HG03095 (cell line): ENCODE measurements at regions not wholly inside any gene's neighbourhood (a gene's known extent, or its start where the extent isn't known, plus 50 kb on each side); places are given as distances from the start of the nearest gene placed in this dataset.
"Not testable (repeated sequence)": the region's sequence is repeated elsewhere in the genome, so short reads cannot be mapped to it uniquely, and the experiment has no call there.

Experiments used
- ATAC-seq: cut with Tn5 transposase; IDR thresholded peaks from one replicate; pipeline ENCODE4 v1.9.1; 2021; ENCODE audit warnings: moderate library complexity; ENCODE audit not compliant: unreplicated experiment

DNA sequence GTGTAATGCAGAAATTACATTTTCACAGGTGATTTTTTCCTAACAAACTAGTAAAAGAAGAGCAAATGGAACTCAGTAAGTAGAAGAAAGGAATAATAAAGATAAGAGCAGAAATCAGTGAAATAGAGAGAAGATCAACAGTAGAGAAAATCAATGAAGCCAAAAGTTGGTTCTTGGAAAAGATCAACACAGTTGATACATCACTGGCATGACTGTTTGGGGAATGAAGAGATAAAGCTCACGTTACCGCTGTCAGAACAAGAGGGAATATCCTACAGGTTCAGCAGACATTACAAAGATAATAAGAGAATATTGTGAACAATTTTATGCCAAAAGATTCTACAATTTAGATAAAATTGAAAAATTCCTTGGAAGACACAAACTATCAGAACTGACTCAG, 146.4 kb downstream of the ACTR3B start:
- ATAC-seq: no peak

DNA sequence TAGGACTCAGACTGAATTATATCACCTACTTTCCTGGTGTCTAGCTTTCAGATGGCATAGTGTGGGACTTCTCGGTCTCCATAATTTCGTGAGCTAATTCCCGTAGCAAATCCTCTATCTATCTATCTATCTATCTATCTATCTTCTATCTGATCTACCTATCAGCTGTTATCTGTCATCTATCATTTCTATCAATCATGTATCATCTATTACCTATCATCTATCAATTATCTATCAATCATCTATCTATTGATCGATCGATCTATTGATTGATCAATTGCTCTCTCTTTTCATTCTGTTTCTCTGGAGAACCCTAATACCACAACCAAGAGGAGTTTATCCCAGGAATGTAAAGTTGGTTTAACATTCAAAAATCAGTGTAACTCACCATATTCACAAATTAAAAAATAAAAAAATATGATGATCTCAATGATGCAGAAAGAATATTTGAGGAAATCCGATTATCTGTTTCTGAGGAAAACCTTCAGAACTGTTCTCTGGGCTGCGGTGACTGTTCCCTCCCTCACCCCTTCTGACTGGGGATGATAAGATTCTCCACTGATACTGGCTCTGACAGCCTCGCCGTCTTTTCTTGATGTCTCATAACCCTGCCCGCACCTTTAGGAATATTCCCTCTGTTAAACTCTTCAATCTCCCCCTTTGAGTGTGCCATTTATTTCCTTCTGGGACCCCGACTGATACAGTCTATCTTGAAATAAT, 147.7 kb downstream of the ACTR3B start:
- no peak for ATAC-seq

DNA sequence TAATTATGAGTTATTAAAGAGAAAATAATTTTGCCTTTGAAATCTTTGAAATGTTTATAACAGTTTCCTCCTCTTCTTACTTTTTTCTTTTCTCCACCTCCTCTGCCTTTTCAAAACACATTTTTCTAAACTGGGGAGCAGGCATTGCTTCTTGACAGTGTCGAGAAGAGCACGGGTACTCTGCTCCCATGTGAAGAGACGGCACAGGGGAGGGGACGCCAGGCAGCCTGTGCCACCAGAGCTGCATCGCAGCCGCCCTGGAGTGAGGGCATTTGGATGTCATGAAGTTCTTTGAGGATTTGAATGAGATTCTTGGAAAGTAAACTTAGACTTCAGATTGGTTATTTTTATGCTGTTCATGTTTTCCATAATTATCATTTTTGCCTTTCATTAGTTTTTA, 149.7 kb downstream of the ACTR3B start:
- no peak for ATAC-seq

DNA sequence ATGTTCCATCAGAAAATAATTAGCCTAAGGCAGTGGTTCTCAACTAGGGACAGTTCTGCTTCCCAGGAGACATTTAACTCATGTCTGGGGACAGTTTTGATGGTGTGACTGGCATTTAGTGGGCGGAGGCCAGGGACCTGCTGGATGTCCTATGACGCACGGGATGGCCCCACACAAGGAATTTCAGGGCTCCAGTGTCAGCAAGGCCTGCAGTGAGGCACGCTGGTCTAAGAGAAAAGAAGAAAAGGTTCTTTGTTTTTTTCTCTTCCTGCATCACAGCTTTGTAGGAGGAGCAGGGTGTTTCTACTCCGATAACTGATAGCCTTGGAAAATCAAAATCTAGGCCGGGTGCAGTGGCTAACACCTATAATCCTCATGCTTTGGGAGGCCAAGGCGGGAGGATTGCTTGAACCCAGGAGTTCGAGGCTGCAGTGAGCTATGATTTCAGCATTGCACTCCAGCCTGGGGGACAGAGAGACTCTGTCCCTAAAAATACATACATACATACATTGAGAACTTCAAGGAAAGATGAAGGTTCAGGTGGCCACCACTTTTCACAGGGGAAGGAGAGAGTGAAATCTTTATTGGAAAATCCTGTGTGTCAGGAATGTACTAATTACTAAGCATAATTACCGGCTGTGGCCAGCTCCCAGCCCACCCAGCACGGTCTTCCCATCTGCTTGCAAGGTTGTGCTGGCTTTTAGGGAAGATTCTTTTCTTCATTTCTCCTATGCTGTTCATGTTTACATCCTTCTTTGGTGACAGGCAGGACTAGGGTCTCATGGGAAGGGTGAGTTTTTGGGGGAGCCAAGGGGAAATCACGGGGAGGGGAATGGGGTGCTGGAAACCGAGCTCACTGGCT, 150.4 kb downstream of the ACTR3B start:
- no peak for ATAC-seq

DNA sequence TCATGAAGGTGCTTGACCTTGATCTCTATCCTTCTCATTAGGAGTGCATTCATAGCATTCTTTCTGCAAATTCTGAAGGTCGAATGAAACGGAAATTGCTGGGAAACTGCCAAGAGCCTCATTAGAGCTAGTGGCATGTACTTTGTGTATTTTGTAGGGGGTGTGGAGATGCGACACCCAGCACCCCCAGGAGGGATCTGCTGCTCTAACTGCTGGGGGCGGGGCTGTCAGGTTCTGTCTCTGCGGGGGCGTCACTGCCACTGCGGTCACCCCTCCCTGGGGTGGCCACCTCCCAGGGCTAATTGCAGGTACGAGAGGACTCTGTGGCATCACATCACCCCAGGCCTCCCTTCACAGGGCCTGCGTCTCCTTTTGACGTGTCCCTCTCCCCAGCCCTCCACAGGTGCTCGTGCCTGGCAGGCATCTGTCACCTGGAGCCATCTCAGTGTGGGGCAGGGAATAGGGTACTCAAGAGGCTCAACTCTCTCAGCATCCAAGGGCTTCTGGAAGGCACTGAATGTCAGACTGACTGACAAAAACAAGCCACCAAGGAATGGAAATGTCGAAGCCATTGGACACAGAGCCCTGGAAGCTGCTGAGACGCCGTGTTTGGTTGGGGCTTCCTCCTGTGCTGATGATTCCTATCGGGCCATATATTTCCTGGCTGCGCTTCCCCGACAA, 151.1 kb downstream of the ACTR3B start:
- no peak for ATAC-seq

DNA sequence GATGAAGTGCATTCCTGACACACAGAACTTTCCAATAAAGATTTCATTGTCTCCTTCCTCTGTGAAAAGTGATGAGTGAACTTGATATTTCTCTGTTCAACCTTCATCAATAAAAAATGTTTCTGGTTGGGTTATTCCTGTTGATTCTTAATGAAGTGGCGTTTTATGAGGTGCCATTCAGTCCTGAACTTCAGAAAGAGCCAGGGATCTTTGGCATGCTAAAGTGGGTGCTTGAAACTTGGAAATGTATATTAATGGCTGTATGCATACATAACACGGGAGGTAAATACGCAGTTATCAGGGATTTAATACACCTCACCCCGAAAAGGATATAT, 151.6 kb downstream of the ACTR3B start:
- no peak for ATAC-seq

DNA sequence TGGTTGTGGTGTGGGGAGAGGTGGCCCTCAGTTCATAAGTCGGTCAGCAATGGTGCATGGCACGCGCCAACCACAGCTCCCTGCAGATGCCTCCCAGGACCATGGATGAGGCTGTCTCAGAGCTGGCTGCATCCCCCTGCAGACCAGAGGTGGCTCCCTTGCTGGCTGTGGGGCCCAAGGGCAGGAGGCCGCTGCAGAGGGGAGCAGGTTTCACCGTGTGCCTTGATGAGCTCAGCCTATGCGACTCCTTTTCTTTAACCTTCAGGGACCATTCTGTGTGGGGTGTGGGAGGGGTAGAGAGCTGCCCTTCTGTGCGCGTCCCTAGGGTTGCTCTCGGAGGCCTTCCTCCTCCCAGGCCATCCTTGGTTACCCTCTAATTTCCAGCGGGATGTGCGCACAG, 152.4 kb downstream of the ACTR3B start:
- ATAC-seq: no peak

DNA sequence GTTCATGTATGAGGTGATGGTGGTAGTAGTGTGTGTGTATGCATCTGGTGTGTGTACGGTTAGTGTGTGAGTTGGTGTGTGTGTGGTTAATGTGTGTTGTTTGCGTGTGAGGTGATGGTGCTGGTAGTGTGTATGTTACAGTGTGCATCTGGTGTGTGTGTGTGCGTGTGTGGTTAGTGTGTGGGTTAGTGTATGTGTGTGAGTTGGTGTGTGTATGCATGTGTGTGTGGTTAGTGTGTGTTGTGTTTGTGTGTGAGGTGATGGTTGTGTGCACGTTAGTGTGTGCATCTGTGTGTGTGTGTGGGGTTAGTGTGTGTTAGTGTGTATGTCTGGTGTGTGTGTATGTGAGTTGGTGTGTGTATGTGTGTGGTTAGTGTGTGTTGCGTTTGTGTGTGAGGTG, 153.0 kb downstream of the ACTR3B start:
- ATAC-seq: no peak

DNA sequence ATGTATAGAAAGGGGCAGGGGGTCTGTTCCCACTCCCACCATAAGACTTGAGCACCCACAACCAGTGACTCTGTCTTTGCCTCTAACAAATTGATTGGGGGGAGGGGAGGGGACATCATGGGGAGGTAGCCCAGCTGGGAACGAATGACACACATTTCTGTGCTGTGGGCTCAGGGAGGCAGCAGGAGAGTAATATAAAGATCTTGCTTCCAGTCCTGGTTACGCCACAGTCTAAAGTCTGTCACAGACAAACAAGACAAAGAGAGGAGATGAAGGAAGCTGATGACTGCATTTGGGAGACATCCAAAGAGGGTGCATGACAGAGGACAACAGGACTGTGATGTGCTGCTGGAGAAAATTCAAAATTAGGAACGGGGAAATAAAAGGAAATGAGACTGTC, 153.9 kb downstream of the ACTR3B start:
- ATAC-seq: no peak

DNA sequence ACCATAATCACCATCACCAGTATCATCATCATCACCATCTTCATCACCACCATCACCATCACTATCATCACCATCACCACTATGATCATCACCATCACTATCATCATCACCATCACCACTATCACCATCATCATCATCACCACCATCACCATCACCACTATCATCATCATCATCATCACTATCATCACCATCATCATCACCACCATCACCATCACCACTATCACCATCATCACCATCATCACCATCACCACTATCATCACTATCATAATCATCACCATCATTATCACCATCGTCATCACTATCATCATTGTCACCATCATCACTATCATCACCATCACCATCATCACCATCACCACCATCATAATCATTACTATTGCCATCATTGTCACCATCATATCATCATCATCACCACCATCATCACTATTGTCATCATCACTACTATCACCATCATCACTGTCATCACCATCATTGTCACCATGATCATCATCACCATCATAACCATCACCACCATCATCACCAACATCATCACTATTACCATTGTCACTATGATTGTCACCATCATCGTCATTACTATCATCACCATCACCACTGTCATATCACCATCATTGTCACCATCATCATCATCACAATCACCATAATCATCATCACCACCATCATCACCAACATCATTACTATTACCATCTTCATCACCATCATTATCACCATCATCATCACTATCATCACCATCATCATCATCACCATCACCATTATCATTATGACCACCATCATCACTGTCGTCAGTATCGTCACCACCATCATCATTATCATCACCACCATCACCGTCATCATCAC, 154.7 kb downstream of the ACTR3B start:
- ATAC-seq: no peak

DNA sequence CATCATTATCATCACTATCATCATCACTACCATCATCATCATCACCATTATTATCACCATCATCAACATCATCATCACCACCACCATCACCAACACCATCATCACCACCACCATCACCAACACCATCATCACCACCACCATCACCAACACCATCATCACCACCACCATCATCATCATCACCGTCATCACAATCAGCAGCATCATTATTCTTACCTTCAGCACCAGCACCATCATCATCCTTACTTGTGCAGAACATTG, 155.2 kb downstream of the ACTR3B start:
- not testable (repeated sequence) for ATAC-seq

DNA sequence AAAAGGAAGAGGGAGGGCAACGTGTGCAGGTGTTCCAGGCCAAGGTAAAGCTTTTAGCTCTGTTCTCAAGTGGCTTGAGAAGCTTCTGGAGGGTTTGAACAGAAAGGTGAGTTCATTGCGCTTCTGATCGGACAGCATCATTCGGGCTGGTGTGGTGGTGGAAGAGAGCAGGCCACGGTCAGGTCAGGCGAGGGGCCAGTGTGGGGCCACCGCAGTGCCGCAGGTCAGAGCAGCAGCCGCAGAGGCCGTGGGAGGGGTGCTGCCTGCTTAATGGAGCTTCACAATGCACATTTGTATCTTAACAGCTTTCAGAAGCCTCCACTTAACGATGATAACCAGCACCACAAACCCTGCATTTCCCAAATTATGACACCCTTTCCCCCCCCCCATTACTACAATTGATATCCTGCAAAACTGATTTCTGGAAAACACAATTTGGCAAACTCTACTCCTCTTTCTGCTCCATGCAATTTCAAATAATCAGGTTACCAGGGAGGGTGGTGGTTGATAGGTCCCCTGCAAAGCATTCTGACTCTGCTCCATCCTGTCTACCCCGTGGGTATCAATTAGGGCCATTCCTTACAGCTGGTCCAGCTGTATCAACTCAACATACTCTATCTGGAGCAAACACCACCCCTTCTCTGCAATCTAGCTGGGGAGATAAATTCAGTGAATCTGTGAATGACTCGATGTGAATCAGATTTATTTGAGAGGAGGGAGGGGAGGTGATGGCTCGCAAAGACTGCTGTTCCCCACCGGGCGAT, 162.9 kb downstream of the ACTR3B start:
- no peak for ATAC-seq

DNA sequence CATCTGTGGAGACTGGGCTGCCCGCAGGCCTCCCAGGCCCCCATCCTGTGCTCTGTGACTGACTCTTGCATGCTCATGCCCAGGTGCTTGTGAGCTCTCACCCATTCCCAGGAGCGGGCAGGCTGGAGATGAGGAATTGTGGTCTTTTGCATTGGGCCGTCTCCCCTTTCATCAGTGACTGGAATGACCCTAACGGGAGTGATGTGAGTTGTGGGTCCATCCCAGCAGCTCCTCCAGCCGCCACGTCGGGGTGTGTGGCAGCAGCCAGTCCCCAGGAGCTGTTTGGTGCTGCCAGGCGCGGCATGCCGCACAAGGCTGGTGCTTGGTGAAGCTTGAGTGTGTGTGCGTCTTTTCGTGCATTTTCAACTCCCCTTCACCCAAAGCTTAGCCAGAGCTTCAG, 164.2 kb downstream of the ACTR3B start:
- no peak for ATAC-seq

DNA sequence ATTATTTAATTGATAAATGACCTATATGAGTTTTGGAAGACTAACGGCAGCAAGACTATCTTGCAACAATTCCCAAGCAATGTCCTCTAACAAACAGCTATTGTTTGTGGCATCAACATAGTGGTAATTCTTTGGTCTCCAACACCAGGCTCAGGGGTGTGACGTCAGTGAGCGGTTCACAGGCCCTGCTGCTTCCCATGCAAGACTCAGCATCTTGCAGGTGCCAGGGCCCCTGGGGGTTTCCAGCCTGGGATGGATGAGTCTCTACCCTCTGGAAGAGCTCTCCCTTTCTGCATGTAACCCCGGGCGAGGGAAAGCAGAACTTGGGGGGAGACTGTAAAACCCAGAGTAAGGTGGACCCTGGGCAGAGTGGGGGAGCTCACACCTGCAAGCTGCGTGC, 164.7 kb downstream of the ACTR3B start:
- no peak for ATAC-seq

DNA sequence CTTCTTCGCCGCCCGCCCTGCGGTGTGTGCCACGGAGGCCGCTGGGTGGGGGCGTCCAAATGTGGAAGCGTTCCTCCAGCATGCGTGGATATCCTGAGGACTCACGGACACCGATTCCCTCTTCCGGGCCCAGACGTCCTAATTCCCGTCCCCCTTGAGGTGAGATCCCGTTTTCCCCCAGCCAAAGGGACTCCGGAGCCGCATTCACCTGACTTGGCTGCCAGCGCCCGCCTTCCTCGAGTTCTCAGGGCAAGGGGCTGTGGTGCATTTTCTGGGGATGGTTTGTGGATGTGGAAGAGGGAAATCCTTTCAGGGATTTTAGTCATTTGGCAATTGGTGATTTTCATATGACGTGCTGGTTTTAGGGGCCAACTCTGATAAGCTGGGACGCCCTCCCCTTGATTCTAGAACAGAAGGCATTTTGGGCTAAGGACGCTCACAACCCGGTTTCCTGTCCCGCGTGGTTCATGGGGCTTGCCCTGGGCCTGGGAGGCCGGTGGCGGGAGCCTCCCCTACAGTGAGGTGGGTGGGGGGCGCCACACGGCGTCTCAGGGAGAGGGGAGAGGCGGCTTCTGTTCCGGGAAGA, 165.4 kb downstream of the ACTR3B start:
- no peak for ATAC-seq

DNA sequence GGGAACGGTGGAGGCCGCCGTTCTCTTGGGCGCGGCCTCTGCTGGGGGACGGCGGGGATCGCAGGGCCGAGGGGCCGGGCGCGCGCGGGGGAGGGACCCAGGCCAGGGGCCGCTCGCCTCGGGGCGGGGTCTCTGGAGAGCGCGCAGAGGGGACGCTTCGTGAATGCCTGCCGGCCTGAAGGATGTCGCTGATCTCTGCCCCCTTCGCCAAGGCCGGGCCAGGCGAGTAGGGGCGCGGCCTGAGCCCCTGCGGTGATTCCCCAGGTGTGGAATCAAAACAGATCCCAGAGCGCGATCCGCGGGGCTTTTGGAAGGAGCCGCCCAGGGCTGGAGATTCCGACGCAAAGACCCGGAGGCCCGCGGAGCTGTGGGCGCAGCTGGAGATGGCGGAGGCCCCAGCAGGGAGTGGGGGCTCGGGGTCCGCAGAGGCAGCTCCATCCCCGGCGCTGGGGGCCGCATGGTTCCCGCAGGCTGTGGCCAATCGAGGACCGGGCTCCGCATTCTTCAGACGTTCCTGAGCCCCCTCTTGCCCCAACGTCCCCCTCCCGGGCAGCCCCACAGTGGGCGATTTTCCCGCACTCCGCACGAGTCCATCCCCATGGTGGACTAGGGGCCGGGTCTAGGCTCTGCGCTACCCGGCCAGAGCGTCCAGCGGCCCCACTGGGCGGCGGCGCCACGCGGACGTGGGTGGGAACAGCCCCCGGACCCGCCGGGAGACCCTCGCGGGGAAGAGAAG, 166.0 kb downstream of the ACTR3B start:
- ATAC-seq: no peak

DNA sequence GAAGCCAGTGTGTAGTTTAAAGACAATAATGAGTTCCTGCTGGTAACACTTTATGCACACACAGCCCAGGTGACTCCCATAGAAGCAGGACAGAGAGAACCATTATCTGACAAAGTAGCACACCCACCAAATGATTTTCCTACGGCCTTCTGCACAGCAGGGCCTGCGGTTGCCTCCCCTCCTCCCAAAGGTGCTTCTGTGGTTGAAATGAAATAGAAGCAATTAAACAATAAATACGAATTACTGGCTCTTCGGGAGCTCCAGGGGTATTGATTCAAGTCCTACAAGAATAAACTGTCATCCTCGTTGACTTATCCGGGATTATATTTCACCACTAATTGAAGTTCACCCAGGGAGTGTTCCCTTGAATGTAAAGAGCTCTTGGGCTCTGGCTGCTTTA, 172.1 kb downstream of the ACTR3B start:
- ATAC-seq: no peak

DNA sequence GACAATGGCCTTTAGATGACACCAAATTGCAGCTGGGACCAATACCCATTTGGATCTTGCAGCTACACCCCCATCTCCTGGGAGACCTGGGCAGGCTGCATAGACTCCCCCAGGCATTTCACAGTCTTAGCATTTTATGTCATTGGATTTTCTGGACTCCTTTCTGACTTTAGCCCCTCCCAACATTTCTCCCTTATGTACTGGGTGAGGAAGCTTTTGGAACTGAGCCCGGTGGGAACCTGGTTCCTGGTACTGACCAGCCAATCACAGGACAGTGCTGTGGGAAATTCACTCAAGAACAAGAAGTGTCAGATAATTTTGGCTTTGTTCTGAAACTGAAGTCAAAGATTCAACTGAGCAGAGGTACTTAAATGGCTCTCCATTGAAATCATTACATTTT, 177.7 kb downstream of the ACTR3B start:
- no peak for ATAC-seq

DNA sequence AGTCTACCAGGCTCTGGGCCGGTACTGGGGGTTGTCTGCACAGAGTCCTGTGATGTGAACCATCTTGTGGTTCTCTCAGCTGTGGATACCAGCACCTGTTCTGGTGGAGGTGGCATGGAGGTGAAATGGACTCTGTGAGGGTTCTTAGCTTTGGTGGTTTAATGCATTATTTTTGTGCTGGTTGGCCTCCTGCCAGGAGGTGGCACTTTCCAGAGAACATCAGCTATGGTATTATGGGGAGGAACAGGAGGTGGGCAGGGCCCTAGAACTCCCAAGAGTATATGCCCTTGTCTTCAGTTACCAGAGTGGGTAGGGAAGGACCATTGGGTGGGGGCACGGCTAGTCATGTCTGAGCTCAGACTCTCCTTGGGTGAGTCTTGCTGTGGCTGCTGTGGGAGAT, 187.1 kb downstream of the ACTR3B start:
- ATAC-seq: not testable (repeated sequence)

DNA sequence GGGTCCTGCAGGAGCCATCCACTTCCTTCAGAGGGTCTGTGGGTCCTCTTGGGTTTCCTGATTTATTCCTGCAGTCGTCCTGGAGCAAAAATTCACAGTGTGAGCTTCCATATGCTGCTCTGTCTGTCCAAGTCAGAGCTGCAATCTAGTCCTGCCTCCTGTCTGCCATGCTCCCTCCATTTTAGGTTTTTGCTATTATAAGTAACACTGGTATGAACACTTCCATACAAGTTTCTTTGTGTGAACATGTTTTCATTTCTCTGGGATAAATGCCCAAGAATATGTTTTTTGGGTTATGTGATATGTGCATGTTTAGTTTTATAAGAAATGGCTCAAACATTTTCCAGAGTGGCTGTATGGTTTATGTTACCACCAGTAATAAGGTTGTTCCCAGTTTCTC, 188.1 kb downstream of the ACTR3B start:
- ATAC-seq: no peak
